ENCODE measurements at regions not wholly inside any gene's neighbourhood (a gene's known extent, or its start where the extent isn't known, plus 50 kb on each side); places are given as distances from the start of the nearest gene placed in this dataset.

DNA sequence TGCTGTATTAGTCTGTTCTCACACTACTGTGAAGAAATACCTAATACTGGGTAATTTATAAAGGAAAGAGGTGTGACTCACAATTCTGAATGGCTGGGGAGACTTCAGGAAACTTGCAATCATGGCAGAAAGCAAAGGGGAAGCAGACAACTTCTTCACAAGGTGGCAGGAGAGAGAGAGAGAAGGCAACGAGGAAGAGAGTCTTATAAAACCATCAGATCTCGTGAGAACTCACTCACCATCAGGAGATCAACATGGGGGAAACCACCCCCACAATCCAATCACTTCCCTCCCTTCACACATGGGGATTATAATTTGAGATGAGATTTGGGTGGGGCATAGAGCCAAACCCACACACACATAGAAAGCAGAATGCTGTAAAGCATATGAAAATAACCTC, 896.2 kb downstream of the CDH11 start:
- TF ChIP-seq, protein P1, sequence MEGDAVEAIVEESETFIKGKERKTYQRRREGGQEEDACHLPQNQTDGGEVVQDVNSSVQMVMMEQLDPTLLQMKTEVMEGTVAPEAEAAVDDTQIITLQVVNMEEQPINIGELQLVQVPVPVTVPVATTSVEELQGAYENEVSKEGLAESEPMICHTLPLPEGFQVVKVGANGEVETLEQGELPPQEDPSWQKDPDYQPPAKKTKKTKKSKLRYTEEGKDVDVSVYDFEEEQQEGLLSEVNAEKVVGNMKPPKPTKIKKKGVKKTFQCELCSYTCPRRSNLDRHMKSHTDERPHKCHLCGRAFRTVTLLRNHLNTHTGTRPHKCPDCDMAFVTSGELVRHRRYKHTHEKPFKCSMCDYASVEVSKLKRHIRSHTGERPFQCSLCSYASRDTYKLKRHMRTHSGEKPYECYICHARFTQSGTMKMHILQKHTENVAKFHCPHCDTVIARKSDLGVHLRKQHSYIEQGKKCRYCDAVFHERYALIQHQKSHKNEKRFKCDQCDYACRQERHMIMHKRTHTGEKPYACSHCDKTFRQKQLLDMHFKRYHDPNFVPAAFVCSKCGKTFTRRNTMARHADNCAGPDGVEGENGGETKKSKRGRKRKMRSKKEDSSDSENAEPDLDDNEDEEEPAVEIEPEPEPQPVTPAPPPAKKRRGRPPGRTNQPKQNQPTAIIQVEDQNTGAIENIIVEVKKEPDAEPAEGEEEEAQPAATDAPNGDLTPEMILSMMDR (IDR thresholded peaks at IDR 0.05), result no peak
- no peak for DNase-seq (ENCODE audit: low spot score)
- Histone ChIP-seq H3K4me3 (no peak overlapping the region), H3K27ac (no peak overlapping the region)

DNA sequence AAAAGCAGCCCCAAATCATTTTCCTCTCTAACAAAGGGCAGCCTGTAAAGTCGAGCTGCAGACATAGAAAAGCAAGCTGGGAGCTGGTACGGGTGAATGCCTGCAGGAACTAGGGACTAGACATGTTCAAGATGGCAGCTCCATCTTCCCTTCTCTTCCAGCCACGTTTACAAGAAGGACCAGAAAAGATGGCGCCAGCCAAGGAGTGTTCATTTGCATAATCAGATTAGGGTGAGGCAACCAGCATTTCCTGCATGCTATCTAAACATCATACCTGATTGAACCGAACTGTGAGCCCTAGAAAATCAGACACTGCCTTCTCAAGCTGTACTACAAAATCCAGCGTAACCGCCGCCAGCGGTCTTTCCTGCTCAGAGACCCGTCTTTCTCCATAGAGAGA, 896.8 kb downstream of the CDH11 start:
- no peak overlapping the region for H3K27ac ChIP-seq
- TF ChIP-seq, protein P1 (IDR thresholded peaks at IDR 0.05), result no peak
- DNase-seq (ENCODE audit: low spot score), result no peak
- no peak overlapping the region for H3K4me3 ChIP-seq

DNA sequence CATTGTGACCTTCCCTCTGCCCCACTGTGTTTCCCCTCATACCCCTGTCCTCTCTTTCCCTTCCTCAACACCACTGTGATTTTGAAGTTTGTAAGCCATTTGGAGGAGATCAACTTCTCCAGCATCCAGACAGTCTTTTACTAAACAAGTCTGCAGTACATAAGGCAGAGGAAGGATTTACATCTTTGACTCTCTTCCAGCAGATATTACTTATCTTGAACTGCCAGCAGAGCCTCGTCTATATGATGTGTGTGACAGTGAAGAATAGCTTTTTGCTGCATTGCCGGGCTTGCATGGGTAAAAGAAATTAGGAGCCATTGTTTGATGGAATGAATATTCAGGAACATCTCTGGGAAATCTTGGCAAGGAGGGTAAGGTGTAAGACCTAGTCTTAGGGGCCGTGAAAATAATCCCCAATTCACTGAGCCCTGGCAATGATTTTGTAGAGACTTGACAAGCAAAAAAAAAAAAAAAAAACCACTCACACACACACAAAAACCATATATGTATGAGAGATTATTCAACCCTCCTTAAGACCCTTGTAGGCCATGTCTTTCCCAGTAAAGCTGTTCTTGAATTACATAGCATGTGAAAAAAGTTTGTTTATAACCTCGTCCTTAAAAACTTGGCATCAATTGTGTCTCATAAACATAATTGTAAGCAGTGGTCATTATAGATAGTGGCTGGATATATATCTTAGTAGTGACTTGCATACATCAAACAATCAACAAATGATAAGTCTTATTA, 903.9 kb downstream of the CDH11 start:
- no peak overlapping the region for H3K4me3 ChIP-seq
- no peak for DNase-seq (ENCODE audit: low spot score)
- no peak overlapping the region for H3K27ac ChIP-seq
- TF ChIP-seq, protein P1 (IDR thresholded peaks at IDR 0.05), result no peak

DNA sequence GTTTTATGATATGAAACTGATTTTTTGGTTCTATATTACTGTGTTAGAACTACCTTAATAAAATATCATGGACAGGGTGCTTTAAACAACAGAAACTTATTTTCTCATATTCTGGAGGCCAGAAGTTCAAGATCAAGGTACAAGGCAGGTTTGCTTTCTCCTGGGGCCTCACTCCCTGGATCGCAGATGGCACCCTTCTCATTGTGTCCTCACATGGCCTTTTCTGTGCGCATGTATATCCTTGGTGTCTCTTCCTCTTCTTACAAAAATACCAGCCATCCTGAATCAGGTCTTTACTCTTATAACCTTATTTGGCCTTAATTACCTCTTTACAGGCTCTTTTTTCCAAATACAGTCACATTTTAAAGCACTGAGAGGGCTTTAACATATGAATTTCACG, 906.1 kb downstream of the CDH11 start:
- DNase-seq (ENCODE audit: low spot score), result no peak
- H3K4me3 ChIP-seq, result no peak overlapping the region
- TF ChIP-seq, protein P1 (IDR thresholded peaks at IDR 0.05), result no peak
- no peak overlapping the region for H3K27ac ChIP-seq

DNA sequence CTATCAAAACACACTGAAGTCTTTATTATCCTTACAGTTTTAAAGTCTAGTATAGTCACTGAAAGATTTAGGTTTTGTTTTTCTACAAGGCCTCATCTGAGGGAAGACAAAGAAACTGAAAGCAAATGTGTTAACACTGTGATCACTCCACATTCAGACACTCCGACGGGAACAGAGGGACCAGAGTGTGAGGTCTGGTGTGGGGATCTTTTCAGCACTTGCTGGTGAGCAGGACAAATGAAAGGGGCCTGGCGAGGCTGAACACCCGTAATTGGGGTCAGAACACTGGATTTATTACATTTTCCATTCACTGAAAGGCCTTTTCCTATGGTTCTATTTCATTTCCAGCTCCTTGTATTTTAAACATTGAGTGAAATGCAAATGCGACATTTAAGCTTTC, 910.5 kb downstream of the CDH11 start:
- no peak overlapping the region for H3K27ac ChIP-seq
- TF ChIP-seq, protein P1 (IDR thresholded peaks at IDR 0.05), result no peak
- no peak for DNase-seq (ENCODE audit: low spot score)
- H3K4me3 ChIP-seq, result no peak overlapping the region

DNA sequence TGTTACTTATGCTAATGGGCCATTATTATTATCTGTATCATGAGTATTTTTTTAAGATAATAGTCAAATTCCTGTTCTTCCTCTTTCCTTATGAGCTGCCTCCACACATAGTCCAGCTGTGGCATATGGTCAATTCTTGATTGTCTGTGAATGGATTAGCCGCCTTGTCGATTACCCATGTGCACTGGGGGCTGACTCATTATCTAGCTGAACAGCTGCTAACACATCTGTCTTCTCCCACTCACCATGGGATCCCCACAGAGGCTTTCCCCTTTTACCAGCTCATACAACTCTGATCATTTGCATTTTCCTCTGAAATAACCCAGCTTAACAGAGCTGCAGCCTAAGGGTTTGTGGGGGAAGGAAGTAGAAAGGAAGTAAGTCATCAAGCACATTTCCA, 915.0 kb downstream of the CDH11 start:
- TF ChIP-seq, protein P1 (IDR thresholded peaks at IDR 0.05), result no peak
- Histone ChIP-seq H3K4me3 (no peak overlapping the region), H3K27ac (no peak overlapping the region)
- no peak for DNase-seq (ENCODE audit: low spot score)

DNA sequence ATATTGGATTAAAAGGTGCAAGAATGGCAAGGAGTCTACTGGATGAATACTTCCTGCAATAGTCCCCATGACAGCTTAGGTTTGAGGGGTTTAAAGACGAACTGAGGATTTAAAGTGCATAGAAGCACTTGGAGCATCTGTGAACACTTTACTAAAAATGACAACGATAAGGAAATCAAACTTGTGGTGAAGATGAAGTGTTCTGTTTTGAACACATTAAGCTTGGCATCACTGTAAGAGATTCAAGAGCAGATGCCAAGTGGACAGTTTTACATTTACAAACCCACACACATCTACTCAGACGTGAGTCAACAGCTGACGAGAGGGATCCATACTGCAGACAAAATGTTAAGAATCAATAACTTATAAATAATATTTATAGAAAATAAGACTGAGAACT, 918.7 kb downstream of the CDH11 start:
- TF ChIP-seq, protein P1 (IDR thresholded peaks at IDR 0.05), result no peak
- no peak overlapping the region for H3K4me3 ChIP-seq
- H3K27ac ChIP-seq, result no peak overlapping the region
- DNase-seq (ENCODE audit: low spot score), result no peak
